ENCODE measurements at regions not wholly inside any gene's neighbourhood (a gene's known extent, or its start where the extent isn't known, plus 50 kb on each side); places are given as distances from the start of the nearest gene placed in this dataset.

GRCh38 chr15:91784973-91785709 lies 68.4 kb upstream of the SLCO3A1 start:
- TF ChIP-seq EZH2phosphoT487 (IDR thresholded peaks at IDR 0.05; ENCODE audit: unreplicated experiment) (no peak), CREB1 (CRISPR knock-in tag; IDR thresholded peaks at IDR 0.05; ENCODE audit: low read depth) (no peak), ZNF462 (CRISPR knock-in tag; IDR thresholded peaks at IDR 0.05) (no peak), POLR2AphosphoS5 (IDR thresholded peaks at IDR 0.05; ENCODE audit: low read depth) (no peak), CTCF (conservative IDR thresholded peaks at IDR 0.05; ENCODE audit: low read depth in 2 of 2) (no peak), STAT1 (IDR thresholded peaks at IDR 0.05; ENCODE audit: unreplicated experiment) (no peak), ZNF331 (CRISPR knock-in tag; IDR thresholded peaks at IDR 0.05; ENCODE audit: low read depth) (no peak)
- DNase-seq (ENCODE audit: low spot score) (no peak), ATAC-seq (no peak)
- Mint-ChIP-seq H3K4me1 (no peaks in the 10 kb centered on the region), H3K27ac (no peak overlapping the region), H3K27me3 (ENCODE audit: insufficient read depth, low read depth, poor library complexity) (peaks cover 5% of the 10 kb centered on the region), H3K36me3 (ENCODE audit: low read depth) (no peaks in the 10 kb centered on the region), H3K4me3 (no peak overlapping the region), H3K9me3 (no peaks in the 10 kb centered on the region)
- peaks cover 8% of the 10 kb centered on the region; the same call in 1 of the 2 replicates for H3K9me2 ChIP-seq (ENCODE audit: insufficient read depth)
- no peak overlapping the region for H3K4me3 ChIP-seq
- no peaks in the 10 kb centered on the region for H3K79me2 ChIP-seq (replicated peaks; ENCODE audit: insufficient read depth)
- no peaks in the 10 kb centered on the region for H4K20me1 ChIP-seq (replicated peaks; ENCODE audit: insufficient read depth)
- no peaks in the 10 kb centered on the region for H3K36me3 ChIP-seq (ENCODE audit: insufficient read depth)
- no peak overlapping the region for H3K27ac ChIP-seq (ENCODE audit: low read depth)
- no peaks in the 10 kb centered on the region for H3K27me3 ChIP-seq (ENCODE audit: insufficient read depth)
- no peak overlapping the region for H2AFZ ChIP-seq
- H3K4me2 ChIP-seq: no peak overlapping the region
- H3F3A ChIP-seq (replicated peaks; ENCODE audit: low read depth): no peaks in the 10 kb centered on the region
- no peaks in the 10 kb centered on the region for H3K4me1 ChIP-seq (ENCODE audit: insufficient read depth)
